NCI-H2029 treated with DMSO at 0.1 percent for 48 hours (cell line): ENCODE measurements at regions not wholly inside any gene's neighbourhood (a gene's known extent, or its start where the extent isn't known, plus 50 kb on each side); places are given as distances from the start of the nearest gene placed in this dataset.

Experiments used
- DNase-seq: peaks from one replicate; lab custom pipeline; 2025; lab: John Stamatoyannopoulos, UW

DNA sequence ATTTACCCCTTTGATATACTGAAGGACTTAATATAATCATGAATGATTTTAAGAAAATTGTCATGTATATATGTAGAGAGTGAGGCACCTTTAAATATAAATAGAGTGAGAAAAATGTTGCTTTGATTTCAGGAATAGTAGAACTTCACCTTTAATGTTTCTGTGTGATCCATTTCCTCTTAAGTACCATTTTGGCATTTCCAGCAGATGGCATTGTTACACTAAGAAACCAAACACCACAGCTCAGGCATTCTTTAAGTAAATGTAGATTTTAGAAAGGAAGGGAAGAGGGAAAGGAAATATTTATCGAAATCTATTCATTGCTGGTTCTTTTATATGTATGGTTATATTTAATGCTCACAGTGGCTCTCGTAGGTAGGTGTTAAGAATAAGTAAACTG is 556.7 kb upstream of the FBXO33 start:
- peak; percentile 87 for DNase-seq

DNA sequence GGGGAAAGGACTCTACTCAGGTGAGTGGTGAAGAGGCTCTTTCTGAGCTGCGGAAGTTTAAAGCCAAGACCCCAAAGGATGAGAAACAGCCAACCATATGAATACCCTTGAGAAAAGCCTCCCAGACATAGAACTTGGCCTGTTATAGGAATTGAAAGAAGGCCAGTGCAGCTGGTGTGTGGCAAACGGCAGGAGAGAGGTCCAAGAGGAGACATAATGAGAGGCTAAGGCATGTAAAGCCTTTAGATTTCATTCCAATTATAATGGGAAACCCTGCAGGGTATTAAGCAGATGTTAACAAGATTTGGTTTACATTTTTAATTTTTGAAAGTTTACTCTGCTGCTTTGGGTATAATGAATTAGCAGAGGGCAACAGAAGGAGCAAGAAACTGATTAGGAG is 552.1 kb upstream of the FBXO33 start:
- DNase-seq: no peak

DNA sequence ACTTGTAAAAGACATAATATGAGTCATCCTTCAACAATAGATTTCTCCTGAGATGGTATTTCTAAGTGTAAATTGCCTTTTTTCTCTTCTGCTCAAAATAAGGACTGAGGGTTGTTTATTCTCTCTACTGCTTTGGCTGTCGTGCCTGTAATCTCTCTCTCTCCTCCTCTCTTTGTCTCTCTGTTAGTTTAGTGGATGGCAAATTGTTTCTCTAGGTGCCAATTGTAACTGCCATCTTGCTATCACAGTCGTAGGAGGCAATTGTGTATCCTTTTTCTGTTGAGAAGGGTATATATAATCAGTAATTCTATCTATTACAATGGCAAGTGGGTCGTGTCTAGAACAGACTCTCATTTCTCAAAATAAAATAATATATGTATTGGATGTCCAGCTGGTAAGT is 545.0 kb upstream of the FBXO33 start:
- DNase-seq: peak; percentile 76

DNA sequence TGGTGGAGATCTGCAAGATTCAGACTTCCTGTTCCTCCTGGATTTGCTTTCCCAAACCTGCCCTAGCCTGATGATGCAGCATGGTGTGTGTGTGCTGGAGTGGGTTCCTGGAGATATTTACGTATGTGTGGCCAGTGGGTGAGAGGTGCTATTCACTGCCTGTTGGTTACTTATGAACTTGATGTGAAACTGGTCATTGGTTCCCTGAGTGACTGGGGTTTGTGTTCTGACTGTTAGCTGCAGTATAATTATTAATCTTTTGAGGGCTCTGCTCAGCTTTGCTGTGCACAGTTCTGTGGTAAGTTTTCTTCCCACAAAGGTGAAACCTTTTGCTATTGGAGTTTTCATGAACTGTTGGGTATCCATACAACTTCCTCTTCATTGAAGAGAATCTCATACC is 541.8 kb upstream of the FBXO33 start:
- DNase-seq: no peak

DNA sequence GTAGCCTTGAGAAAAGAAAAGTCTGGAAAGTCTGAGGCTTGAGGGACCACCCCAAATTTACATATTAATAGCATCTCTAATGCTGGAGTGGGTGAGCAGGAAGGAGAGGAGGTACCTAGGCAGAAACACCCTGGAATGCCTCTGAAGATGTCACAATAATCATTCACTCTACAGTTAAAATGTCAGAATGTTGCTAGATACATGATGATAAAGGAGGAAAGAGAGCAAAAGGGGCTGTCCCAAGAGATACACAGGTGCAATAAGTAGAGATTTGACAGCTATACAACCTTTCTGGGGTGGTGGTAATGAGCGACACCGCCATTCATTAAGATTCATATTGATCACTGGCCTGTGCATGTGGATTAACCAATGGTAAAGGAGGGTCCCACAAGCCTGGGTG is 540.5 kb upstream of the FBXO33 start:
- no peak for DNase-seq

DNA sequence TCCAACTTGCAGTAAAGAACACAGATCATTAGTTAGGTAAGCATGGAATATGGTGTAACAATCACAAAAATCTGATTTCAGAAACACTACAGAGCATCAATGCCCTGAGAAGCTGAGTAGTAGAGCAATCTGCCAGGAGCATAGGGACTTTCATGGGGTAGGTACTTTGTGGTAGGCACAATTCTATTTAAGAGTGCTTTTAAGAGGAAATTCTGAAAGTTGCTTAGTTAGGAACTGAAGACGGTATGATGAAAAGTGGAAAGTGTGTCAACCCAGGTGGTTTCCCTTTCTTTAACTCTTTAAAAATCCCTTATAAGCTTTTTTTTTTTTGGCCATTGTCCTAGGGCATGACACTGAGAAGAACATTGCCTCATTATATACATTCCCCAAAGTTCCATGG is 535.7 kb upstream of the FBXO33 start:
- DNase-seq: no peak

DNA sequence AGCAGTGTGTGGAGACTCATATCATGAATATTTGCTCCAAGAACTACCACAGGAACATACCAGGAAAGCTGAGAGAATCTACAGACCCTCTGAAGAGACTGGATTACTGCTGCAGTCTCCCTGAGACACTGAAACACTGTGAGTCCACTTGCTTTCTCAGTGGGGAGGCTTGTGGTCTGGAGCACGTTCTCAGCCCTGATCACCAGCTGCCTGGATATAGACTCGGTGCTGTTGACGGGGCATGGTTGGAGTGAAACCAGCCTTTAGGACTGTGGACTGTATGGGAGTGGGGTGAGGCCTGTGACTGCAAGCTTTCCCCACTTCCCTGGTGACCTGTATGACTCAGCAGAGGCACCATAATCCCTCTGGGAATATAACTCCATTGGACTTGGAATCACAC is 525.8 kb upstream of the FBXO33 start:
- no peak for DNase-seq

DNA sequence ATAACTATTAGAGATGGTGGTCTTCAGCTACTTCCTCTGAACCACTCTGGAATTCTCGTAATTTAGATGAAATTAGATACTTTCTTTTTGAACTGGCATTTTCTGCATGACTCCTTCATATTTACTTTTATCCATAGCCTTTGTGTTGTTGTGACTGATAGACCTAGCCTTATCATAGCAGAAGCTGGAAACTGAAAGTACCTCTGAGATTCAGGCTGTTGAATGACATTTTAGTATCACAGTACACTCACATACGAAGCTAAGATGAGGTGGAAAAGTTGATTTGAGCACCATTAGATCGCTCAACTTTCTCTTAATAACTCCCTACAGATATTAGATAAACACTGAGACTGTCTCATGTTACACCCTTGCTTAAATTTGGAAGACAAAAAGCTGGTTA is 525.1 kb upstream of the FBXO33 start:
- DNase-seq: no peak

DNA sequence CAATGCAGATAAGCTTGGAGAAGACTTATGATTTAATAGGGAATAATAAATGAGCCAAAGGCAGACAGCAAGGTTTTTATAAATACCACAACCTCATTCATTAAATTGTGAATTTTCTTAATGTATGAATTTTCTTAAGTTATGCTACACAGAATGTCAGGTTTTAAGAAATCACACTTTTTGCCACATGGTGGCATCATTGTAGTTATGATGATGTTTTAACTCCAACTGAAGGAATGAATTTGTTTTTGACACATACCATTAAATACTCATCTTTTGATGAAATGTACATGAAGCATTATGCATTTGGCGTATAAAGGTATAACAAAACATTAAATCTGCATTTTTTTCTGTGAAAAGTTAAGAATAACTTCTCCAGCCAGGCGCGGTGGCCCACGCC is 524.1 kb upstream of the FBXO33 start:
- no peak for DNase-seq

DNA sequence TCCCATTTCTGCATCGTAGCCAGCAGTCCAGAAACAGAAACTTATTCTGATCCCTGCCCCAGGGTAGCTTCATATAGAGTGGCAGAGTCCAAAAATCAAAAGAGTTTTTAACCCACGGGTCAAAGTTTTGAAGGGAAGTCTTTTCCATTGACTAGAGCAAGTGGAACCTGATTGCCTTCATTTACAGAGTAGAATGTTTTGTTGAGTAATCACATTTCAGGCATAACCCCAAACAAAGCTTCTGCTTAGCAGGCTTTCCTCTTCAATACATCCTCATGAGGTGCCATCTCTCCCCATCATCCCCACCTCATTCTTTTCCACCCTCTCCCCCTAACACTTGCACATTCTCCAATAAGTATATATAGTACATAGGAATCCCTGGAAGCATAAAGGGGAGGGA is 516.0 kb upstream of the FBXO33 start:
- no peak for DNase-seq

DNA sequence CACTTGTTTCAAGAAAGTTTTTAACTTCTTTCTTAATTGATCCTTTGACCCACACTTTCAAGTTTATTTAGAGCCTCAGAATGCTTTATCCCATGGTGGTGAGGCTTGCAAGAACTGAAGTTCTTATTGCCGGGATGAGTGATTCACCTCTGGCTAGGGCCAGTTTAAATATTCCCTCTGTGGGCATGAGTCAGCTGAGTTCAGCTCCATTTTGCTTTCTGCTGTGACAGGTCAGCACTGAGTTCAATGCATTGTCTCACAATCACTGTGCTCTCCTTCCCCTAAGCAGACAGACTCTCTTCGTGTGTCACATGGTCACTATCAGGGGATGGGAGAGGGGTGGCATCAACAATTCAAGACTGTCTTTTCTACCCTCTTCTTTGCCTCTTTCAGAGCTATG is 514.6 kb upstream of the FBXO33 start:
- DNase-seq: no peak

DNA sequence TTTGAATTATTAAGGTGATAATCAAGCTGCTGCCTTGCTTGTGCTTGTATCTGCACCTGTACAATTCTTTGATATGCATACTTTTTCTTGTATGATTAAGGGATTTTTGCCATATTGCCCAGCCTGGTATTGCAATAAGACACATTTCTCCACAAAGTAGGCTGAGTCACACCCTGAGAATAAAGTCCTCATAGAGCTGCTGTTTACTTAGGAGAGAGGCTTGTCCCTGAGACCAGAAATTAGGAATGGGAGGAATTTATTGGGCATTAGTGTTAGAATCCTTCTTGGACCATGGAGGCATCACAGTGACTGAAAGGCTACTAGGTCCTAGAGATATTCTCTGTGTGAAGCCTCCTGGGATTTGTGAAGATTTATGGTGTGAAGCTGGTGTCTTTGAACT is 506.8 kb upstream of the FBXO33 start:
- DNase-seq: no peak

DNA sequence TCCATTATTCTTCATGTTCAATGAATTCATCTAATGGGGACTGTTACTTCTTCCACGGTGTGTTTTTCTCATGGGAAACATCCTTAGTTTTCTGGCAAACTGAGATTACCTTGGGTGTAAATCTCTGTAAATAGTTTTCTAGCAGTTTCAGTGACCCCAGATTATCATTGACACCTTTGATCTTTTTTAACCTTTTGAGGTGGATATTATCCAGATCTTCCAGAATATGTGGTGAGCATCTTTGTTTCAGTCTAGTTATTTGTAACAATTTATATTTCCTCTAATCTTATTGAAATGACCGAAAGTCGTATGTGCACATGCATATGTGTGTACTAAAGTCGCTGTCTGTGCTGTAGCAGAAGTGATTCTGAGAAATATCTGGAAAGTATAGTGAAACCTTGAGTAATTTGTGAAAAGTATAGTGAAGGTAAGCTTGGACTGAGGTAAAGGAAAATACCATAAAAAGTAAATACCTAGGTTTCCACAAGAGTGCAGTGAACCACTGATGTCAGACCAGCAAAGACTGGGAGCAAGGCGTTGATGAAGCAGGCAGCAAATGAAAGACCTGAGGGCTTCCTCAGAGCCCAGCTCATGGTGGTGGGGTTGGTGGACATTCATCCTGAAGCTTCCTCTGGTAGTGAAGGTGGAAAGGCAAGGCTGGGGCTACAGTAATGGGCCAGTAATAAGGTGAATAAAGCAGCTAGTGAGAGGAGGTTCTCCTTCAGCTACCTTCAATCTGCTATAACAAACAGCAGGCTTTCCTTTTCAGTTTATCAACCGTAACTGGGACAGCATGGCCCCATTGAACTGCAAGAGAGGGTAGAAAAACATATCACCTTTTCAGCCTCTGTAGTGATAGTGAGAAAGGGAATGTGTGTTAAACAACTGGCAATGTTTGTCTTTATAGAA is 480.2 kb upstream of the FBXO33 start:
- no peak for DNase-seq

DNA sequence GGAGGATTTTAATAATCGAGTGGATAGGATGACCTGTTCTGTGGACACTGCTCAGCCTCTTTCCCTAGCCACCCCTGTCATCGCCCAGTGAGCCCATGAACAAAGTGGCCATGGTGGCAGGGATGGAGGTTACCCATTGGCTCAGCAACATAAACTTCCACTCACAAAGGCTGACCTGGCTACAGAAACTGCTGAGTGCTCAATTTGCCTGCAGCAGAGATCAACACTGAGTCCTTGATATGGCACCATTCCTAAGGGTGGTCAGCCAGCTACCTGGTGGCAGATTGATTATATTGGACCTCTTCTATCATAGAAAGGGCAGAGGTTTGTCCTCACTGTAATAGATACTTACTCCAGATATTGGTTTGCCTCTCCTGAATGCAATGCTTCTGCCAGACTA is 465.4 kb upstream of the FBXO33 start:
- no peak for DNase-seq

DNA sequence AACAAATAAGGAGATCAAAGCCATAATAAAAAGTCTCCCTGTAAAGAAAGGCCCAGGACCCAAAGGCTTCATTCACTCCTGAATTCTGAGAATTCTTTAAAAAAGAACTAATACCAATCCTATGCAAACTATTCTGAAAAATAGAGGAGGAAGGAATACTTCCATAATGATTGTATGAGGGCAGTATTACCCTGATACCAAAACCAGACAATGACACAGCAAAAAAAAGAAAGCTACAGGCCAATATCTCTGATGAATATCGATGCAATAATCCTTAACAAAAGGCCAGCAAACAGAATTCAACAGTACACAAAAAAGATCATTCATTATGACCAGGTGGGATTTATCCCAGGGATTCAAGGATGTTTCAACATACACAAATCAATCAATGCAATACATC is 457.8 kb upstream of the FBXO33 start:
- DNase-seq: no peak

DNA sequence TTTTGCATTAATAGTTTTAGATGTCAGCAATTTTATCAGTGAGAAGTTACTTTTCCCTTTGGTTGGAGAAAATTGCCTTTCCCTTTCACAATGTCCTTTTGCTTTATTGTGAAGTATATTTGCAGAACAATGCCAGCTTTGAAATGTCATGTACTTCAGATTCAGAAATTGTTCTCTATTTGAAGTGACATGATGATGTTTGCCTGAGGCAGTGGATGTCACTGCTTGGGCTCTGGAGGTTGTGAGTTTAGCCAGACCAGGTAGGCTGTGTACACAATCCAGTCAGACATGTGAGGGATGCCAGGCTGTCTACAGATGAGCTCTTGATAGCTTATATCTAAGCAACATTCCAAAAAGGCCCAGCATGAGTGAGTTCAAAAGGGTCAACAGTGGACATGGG is 451.9 kb upstream of the FBXO33 start:
- no peak for DNase-seq

DNA sequence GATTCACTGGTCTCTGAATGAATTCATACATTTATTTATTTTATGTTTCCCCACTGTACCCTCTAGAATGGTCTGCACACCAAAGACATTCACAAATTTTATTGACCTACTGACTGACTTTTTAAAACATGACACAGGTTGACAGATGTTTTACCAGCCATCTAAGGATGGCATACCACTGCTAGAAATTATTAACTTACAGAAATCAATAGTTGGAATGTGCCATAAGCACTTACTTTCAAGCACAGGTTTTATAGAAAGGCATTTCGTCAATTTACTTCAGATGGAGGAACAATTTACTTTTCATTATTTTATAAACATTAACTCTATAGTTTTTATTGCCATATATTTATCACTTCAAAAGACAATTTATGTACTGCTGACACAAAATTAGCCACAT is 448.7 kb upstream of the FBXO33 start:
- DNase-seq: no peak

DNA sequence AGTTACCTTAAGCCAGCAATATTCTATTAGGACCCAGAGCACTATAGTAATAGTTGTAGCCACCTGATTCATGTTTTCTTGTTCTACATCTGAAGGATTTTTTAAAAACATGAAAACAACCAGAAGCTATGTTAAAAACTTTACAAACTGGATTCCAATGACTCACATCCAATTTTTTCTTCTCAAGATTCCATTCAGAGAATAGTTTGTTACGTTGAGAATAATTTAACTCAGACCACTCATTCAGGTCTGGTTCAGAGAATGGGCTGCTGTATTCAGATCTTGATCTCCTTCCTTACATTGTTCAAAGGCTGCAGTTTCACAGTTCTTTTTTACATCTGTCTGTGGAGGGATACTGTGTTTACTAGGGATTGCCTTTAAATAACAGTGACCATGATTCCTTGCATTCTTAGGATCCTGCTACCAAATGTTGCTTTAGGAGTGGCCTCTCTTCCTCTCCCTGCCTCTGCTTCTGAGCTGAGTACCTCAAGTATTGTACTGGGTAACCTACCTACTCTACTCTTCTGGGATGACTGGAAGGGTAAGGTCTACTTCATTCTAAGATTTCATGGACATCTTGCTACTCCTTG is 448.0 kb upstream of the FBXO33 start:
- no peak for DNase-seq

DNA sequence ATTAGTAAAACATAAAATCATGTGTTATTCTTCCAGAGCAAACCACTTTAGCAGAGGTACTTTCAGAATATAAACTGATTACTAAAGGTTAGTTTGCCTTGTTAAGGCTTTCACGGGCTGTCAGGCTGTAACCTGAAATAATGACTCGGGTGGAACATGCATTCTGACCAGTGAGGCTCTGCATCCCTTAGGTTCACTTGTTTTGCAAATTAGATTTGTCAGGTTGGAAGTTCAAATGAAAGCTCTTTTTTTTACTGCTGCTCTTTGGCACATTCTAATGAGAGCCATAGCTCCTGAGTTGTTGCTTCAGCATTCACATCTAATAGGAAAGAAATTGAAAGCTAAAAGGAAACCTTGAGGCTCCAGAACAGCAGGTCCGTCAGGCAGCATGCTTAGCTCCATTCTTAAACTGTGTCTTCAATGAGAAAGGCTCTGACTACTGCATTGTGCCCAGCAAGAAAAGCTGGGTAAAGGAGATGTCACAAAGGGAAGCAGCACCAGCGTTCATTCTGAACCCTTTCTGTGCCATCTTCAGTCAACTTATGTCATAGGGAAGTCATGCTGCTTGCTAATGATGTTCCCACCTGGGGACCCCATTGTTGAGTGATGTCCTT is 445.5 kb upstream of the FBXO33 start:
- DNase-seq: no peak

DNA sequence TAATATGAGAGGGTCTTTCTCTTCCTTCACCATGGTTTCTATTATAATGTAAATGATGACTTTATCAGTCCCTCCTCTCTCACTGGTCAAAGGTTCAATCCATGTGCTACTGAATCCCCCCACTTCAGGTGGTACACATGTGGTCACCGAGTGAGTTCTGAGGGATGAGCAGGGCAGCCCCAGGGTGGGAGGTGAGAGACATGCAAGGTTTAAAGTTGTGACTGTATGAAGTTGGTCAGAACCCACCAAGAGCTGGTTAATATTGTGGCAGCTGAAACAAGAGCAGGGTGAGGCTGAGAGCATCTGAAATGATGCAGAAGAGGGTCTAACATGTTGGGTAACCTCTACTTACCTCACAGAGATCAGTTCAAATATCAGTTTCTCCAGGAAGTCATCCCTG is 444.7 kb upstream of the FBXO33 start:
- no peak for DNase-seq

DNA sequence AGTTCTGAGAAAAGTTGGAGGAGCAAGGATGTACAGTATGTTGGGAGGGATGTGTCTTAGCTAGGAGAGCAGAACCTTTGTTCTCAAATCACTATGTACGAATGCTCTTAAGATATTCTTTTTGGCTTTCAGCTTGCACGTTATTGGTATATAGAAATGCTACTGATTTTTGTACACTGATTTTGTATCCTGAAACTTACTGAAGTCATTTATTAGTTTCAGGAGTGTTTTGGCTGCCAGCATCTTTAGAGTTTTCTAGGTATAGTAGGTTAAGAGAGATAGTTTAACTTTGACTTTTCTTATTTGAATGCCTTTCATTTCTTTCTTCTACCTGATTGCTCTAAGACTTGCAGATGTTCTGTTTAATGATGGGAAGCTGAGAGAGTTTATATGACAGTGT is 442.8 kb upstream of the FBXO33 start:
- DNase-seq: no peak

DNA sequence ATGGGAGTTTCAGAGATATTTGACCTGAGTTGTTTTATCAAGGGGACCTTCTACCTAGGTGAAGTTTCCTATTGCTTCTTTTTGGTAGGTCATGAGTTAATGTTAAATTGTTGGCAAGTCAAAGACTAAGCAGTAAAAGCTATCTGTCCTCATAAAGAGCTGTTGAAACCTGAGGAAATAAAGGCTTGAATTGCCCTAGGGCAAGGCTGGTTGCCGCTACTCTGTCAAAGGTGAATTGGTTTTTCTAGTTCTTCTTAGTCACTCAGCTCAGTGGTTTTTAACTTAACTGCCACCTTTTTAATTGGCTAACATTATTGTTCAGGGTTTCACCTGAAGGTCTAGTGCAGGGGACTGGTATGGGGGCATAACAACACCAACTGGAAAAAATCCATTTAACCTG is 441.6 kb upstream of the FBXO33 start:
- DNase-seq: no peak

DNA sequence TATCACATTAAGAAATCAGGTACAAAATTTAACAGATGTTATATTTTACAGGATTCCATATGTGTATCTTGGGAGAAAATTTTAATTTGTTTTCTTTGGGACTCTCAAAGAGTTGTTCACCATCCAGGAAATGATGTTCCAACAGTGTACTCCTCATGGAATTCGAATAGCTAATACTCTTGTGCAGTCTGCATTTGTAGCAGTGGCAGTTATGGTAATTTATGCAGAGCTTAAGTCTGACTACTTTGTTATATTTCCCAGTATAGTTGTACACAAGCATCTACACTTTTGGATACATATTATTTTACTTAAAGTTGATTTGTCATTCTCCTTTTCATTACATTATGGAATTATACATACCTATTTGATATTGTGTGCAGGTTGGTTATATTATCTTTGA is 436.7 kb upstream of the FBXO33 start:
- DNase-seq: no peak

DNA sequence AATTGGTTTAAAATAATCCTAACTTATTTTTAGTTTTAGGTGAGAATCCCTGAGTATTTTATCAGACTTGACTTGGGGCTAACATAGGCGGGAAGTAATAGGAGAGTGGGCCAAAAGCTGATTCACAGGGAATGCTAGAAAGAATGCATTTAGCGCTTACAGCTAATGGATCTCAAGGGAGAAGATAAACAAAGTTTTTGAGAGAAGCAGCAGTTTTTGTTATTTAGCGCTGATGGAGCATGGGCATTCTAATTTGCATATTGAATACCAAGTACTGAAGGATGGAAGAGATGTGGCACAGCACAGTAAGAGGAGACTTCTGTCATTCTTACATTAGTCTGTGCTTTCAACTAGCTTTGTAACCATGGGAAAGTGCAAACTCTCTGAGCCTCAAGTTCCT is 436.0 kb upstream of the FBXO33 start:
- DNase-seq: no peak
